Renal pelvis (tissue), 1 donor: ENCODE measurements at regions not wholly inside any gene's neighbourhood (a gene's known extent, or its start where the extent isn't known, plus 50 kb on each side); places are given as distances from the start of the nearest gene placed in this dataset.

Source experiments
- DNase-seq: peaks from one replicate; pipeline ENCODE4 v3.0.0-alpha.2; 2013

DNA sequence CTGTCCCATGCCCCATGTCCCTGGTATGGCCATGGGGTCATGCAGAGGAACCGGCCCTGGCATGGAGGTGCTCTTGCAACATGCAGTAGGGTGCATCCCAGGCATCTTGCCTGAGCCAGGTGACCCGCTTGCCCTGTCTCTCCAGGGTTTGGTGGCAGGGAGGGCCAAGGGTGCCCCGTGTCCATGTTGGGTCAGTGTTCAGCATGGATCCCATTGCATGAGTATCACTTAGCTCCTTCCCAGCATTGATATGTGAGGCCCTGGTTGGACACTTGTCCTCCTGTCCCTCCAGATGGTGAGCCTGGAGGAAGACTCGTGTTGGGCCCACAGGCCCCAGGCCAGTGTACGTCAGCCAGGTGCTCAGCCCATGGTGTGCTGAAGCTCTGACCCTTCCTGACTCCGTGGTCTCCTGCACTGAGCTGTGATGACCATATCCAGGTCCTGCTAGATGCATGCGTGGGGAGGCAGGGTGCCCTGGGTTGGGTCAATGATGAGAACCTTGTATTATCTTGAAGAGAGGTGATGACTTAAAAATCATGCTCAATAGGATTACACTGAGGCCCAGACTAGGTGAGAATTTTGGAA is 205.0 kb downstream of the UBE3A start:
- no peak for DNase-seq

DNA sequence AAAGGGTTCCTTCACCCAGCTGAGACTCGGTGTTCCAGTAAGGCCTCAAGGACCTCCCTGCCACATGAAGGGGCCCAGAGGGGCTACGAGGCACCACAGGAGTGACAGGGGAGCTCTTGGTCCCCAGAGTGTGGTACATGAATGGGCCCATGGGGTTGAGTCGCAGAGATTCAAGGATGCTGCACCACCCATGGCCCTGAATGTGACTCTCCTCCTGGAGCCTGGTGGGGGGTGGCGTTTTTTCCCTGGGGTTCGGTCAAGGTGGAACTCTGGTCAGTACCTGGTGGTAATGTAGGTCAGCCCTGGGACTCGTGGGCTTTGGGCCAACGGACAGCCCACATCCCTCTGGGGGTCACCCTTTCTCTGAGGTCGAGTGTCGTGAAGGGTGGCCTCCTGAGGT is 204.0 kb downstream of the UBE3A start:
- DNase-seq: no peak

DNA sequence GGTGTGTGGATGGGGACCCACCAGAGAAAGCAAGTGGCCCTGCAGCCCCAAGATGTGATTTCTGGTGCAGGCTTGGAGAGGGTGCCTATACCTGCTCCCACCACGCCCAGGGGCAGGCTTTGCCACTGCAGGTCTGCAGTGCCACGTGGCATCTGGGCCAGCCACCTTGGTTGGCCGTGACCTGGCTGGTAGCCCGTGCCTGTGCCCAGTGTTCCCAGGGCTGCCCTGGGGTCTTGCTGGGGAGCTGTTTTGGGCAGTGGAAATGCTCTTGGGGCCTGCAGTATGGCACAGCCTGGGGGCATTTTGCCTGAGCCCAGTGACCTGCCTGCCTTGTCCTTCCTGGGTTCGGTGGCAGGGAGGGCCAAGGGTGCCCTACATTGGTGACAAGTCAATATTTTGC is 203.4 kb downstream of the UBE3A start:
- no peak for DNase-seq

DNA sequence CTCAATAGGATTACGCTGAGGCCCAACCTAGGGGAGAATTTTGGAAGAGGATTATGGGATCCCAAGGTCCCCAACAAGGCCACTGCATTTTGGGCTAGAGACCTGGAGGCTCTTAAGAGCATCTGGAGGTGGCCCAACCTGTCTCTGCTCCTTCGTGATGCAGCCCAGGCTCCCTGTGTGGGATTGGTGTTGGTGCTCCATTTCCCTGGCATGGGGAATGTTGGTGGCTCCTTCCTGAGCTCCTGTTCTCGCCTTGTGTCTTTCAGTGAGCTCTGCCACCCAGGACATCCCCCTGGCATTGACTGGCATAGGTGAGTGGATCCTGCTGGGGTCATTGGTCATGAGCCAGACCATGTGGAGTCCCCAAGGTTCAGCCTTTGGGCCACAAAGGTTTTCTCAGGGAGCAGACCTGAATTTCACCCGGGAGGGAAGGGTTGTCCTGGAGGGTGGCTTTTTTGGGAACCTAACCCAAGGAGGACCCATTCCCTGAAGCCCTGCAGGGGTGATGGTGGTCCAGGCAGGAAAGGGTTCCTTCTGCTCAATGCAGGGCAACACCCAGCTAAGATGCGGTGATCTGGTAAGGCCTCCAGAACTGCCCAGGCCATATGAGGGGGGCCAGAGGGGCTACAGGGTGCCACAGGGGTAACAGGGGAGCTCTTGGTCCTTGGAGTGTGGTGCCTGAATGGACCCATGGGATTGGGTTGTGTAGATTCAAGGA is 202.5 kb downstream of the UBE3A start:
- DNase-seq: no peak

DNA sequence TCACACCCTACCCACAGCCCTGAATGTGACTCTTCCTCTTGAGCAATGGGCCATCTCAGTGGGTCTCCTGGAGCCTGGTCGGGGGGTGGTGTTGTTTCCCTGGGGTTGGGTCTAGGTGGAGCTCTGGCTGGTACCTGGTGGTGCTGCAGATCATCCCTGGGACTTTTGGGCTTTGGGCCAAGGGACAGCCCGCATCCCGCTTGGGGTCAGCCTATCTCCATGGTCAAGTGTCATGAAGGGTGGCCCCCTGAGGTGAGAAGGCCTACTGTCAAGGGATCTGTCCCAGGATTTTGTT is 202.0 kb downstream of the UBE3A start:
- no peak for DNase-seq

DNA sequence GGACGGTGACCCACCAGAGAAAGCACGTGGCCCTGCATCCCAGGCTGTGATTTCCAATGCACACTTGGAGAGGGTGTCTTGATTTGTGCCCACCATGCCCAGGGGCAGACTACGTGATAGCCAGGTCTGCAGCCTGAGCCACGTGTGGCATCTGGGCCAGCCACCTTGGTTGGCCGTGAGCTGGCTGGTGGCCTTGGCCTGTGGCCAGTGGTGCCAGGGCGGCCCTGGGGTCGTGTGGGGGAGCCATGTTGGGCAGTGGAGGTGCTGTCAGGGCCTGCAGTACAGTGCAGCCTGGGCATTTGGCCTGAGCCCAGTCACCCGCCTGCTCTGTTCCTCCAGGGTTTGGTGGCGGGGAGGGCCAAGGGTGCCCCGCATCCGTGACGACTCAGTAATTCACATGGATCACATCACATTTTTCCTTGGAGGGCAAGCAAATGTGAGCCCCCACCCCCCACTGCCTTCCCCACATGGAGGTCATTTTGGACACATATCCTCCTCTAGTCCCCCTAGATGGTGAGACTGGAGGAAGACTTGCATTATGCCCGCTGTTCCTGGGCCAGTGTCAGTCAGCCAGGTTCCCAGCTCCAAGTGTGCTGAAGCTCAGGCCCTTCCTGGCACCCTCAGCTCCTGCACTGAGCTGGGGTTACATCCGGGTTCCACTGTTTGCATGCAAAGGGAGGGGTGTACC is 201.4 kb downstream of the UBE3A start:
- no peak for DNase-seq

DNA sequence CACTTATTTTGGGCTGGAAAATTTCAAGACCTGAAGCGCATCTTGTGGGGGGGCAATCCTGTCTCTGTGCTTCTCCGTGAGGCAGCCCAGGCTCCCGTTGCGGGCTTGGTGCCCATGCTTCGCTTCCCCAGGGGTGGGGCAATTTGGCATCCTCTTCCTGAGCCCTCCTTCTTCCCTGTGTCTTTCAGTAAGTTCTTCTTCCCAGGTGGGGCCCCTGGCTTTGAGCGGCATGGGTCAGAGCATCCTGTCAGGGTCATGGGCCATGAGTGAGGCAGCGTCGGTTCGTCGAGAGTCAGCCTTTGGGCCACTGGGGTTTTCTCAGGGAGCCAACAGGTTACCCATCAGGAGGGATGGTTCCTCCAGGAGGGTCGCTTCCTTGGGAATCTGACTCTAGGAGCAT is 200.7 kb downstream of the UBE3A start:
- no peak for DNase-seq

DNA sequence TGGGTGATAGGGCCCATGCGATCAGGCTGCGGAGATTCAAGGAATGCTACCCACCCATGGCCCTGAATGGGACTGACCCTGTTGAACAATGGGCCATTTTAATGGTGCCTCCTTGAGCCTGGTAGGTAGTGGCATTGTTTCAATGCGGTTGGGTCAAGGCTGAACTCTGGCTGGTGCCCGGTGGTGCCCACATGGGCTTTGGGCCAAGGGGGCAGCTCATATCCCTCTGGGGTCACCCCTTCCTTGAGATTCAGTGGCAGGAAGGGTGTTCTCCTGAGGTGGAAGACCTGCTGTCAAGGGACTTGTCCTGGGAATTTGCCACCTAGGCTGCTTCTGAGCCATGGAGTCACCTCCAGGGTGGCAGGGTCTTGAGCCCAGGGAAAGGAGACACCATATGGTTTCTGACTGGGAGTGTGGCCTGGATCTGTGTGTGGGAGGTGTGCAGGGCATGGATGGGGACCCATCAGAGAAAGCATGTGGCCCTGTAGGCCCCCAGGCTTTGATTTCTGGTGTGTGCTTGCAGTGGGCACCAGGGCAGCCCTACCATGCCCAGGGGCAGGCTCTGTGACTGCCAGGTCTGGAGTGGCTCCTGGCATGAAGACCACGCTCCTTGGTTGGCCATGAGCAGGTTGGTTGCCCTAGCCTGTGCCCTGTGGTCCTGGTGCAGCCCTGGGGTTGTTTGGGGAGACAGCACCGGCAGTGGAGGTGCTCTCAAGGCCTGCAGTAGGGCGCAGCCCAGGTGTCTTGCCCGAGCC is 199.9 kb downstream of the UBE3A start:
- no peak for DNase-seq

DNA sequence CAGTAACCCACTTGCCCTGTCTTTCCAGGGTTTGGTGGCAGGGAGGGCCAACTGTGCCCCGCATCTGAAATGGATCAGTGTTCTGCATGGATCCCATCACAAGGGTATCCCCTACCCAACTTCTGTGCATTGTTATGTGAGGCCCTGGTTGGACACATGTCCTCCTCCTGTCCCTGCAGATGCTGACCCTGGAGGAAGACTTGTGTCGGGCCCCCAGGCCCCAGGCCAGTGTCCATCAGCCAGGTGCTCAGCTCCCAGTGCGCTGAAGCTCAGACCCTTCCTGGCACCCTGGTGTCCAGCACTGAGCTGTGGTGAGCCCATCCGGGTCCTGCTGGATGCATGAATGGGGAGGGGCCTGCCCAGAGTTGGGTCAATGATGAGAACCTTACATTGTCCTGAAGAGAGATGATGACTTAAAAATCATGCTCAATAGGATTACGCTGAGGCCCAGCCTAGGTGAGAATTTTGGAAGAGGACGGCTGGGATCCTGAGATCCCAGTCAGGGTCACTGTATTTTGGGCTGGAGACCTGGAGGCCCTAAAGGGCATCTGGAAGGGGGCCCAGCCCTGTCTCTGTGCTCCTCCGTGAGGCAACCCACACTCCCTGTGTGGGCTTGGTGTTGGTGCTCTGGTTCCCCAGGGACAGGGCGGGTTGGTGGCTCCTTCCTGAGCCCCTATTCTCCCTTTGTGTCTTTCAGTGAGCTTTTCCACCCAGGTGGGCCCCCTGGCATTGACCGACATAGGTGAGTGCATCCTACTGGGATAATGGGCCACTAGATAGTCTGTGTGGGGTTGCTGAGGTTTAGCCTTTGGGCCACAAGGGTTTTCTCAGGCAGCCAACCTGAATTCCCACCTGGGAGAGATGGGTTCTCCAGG is 199.1 kb downstream of the UBE3A start:
- no peak for DNase-seq

DNA sequence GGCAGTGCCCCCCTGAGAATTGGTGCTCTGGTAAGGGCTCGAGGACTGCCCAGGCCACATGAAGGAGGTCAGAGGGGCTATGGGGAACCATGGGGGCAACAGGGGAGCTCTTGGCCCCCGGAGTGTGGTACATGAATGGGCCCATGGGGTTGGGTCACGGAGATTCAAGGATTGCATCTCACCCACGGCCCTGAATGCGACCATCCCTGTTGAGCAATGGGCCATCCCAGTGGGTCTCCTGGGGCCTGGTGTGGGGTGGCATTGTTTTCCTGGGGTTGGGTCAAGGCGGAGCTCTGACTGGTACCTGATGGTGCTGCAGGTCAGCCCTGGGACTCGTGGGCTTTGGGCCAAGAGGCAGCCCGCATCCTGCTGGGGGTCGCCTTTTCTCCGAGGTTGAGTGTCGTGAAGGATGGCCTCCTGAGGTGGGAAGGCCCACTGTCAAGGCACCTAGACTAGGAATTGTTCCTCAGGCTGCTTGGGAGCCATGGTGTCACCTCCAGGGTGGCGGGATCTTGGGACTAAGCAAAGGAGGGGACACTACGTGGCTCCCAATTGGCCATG is 198.3 kb downstream of the UBE3A start:
- no peak for DNase-seq

DNA sequence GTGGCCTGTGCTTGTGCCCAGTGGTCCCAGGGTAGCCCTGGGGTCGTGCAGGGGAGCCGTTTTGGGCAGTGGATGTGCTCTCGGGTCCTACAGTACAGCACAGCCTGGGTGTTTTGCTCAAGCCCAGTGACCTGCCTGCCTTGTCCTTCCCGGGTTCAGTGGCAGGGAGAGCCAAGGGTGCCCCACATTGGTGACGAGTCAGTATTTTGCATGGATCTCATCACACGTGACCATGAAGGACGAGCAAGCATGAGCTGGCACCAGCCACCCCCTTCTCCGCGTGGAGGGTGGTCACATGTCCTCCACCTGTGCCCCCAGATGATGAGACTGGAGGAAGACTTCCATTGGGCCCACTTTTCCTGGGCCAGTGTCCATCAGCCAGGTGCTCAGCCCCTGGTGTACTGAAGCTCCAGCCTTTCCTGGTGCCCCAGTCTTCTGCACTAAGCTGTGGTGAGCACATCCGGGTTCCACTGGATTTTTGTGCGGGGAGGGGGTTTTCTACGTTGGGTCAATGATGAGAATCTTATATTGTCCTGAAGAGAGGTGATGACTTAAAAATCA is 197.5 kb downstream of the UBE3A start:
- DNase-seq: no peak

DNA sequence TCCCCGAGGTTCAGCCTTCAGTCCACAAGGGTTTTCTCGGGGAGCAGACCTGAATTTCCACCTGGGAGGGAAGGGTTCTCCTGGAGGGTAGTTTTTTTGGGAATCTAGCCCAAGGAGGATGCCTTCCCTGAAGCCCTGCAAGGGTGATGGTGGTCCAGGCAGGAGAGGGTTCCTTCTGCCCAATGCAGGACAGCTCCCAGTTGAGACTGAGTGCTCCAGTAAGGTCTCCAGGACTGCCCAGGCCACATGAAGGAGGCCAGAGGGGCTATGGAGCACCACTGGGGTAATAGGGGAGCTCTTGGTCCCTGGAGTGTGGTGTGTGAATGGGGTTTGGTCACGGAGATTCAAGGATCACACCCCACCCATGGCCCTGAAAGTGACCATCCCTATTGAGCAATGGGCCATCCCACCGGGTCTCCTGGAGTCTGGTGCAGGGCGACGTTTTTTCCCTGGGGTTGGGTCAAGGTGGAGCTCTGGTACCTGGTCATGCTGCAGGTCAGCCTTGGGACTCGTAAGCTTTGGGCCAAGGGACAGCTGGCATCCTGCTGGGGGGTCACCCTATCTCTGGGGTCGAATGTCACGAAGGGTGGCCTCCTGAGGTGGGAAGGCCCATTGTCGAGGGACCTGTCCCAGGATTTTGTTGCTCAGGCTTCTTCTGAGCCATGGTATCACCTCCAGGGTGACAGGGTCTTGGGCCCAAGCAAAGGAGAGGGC is 196.5 kb downstream of the UBE3A start:
- no peak for DNase-seq

DNA sequence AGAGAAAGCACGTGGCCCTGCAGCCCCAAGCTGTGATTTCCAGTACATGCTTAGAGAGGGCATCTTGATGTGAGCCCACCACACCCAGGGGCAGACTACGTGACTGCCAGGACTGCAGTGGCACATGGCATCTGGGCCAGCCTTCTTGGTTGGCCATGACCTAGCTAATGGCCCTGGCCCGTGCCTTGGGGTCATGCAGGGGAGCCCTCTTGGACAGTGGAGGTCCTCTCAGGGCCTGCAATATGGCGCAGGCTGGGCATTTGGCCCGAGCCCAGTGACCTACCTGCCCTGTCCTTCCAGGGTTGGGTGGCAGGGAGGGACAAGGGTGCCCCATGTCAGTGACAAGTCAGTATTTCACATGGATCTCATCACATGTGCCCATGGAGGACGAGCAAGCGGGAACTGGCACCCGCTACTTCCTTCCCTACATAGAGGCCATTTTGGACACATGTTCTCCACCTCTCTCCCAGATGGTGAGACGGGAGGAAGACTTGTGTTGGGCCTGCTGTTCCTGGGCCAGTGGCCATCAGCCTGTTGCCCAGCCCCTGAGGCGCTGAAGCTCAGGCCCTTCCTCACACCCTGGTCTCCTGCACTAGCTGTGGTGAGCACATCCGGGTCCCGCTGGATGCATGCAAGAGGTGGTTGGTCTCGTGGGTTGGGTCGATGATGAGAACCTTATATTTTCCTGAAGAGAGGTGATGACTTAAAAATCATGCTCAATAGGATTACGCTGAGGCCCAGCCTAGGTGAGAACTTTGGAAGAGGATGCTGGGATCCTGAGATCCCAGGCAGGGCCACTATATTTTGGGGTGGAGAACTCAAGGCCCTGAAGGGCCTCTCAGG is 195.6 kb downstream of the UBE3A start:
- no peak for DNase-seq

DNA sequence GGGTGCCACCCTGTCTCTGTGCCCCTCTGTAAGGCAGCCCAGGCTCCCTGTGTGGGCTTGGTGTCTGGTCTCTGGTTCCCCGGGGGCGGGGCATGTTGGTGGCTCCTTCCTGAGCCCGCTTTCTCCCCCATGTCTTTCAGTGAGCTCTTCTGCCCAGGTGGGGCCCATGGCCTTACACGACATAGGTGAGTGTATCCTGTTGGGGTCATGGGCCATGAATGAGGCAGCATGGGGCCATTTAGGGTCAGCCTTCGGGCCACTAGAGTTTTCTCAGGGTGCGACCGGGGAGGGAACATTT is 195.1 kb downstream of the UBE3A start:
- no peak for DNase-seq

DNA sequence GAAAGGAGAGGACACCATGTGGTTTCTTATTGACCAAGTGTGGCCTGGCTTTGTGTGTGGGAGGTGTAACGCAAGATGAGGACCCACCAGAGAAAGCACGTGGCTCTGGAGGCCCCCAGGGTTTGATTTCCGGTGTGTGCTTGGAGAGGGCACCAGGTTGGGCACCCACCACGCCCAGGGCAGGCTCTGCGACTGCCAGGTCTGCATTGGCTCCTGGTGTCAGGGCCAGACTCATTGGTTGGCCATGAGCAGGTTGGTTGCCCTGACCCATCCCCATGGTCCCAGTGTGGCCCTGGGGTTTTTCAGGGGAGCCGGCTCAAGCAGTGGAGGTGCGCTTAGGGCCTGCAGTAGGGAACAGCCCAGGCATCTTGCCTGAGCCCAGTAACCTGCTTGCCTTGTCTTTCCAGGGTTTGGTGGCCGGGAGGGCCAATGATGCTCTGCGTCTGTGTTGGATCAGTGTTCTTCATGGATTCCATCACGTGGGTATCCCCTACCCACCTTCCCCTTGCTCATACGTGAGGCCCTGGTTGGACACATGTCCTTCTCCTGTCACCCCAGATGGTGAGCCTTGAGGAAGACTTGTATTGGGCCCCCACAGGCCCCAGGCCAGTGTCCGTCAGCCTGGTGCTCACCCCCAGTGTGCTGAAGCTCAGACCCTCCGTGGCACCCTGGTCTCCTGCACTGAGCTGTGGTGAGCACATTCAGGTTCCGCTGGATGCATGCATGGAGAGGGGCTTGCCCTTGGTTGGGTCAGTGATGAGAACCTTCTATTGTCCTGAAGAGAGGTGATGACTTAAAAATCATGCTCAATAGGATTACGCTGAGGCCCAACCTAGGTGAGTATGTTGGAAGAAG is 193.9 kb downstream of the UBE3A start:
- no peak for DNase-seq

DNA sequence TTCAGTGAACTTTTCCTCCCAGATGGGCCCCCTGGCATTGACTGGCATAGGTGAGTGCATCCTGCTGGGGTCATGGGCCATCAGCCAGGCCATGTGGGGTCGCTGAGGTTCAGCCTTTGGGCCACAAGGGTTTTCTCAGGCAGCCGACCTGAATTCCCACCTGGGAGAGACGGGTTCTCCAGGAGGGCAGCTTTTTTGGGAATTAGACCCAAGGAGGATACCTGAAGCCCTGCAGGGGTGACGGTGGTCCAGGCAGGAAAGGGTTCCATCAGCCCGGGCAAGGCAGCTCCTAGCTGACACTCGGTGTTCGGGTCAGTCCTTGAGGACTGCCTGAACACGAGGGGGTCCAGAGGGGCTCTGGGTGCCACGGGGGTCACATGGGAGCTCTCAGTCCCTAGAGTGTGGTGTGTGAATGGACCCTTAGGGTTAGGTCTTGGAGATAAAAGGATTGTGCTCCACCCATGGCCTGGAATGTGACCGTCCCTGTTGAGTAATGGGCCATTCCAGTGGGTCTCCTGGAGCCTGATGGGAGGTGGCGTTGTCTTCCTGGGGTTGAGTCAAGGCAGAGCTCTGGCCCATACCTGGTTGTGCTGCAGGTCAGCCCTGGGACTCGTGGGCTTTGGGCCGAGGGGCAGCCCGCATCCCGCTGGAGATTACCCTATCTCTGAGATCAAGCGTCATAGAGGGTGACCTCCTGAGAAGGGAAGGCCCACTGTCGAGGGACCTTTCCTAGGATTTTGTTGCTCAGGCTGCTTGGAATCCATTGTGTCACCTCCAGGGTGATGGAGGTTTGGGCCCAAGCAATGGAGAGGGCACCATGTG is 192.8 kb downstream of the UBE3A start:
- no peak for DNase-seq

DNA sequence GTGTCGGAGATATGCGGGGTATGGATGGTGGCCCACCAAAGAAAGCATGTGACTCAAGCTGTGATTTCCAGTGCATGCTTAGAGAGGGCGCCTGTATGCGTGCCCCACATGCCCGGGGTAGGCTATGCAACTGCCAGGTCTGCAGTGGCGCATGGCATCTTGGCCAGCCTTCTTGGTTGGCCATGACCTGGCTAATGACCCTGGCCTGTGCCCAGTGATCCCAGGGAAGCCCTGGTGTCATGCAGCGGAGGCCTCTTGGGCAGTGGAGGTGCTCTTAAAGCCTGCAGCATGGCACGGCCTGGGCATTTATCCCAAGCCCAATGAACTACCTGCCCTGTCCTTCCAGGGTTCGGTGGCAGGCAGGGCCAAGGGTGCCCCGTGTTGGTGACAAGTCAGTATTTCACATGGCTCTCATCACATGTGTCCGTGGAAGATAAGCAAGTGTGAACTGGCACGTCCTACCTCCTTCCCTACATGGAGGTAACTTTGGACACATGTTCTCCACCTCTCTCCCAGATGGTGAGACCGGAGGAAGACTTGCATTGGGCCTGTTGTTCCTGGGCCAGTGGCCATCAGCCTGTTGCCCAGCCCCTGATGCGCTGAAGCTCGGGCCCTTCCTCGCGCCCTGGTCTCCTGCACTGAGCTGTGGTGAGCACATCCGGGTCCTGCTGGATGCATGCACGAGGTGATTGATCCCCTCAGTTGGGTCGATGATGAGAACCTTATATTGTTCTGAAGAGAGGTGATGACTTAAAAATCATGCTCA is 192.0 kb downstream of the UBE3A start:
- DNase-seq: no peak
